Keratinocyte (primary cell): ENCODE measurements at regions not wholly inside any gene's neighbourhood (a gene's known extent, or its start where the extent isn't known, plus 50 kb on each side); places are given as distances from the start of the nearest gene placed in this dataset.

Source experiments
- DNase-seq: peaks from one replicate; pipeline ENCODE4 v3.0.0-alpha.2; 2011; ENCODE audit warnings: low read depth, missing footprints, low spot score
- FAIRE-seq: peaks from 2 replicates; lab custom pipeline; 2011; peaks lifted over from hg19 to GRCh38; lab: Jason Lieb, UNC
- H2AFZ ChIP-seq: 2 replicates; pipeline ENCODE4 v1.6.0; 2012; ENCODE audit warnings: low read length, control low read depth, inconsistent platforms; ENCODE audit not compliant: control insufficient read depth
- H3K27ac ChIP-seq: 2 replicates; pipeline ENCODE4 v1.5.1; 2011; ENCODE audit warnings: low read length; ENCODE audit not compliant: control insufficient read depth, insufficient read depth
- H3K27me3 ChIP-seq: 3 replicates; pipeline ENCODE4 v1.6.0; 2011; ENCODE audit warnings: low read length; ENCODE audit not compliant: control insufficient read depth, insufficient read depth; ENCODE audit errors: extremely low read depth
- H3K36me3 ChIP-seq, 2 experiments: 2 replicates in 1 of 2; 3 replicates in 1 of 2; pipeline ENCODE4 v1.5.1; 2011; ENCODE audit warnings: low read length in 2 of 2, mild to moderate bottlenecking in 1 of 2; ENCODE audit not compliant: control insufficient read depth in 2 of 2, insufficient read depth in 2 of 2; ENCODE audit errors: extremely low read depth in 1 of 2
- H3K4me1 ChIP-seq: 3 replicates; pipeline ENCODE4 v1.5.1; 2011; ENCODE audit warnings: low read length; ENCODE audit not compliant: control insufficient read depth, insufficient read depth; ENCODE audit errors: extremely low read depth
- H3K4me2 ChIP-seq: 3 replicates; pipeline ENCODE4 v1.6.0; 2011; ENCODE audit warnings: low read depth, low read length; ENCODE audit not compliant: control insufficient read depth, insufficient read depth; ENCODE audit errors: extremely low read depth
- H3K4me3 ChIP-seq, 3 experiments: fragments of 200-600 bp in 1 of 3; sonication (generic) in 1 of 3; 2 replicates in 2 of 3; 3 replicates in 1 of 3; pipeline ENCODE4 v1.5.1; 2011 to 2016; ENCODE audit warnings: low read length in 3 of 3, mild to moderate bottlenecking in 3 of 3, control low read depth in 2 of 3, inconsistent platforms in 1 of 3, low read depth in 1 of 3, mixed read lengths in 1 of 3, mixed run types in 1 of 3, moderate library complexity in 1 of 3; ENCODE audit not compliant: control insufficient read depth in 2 of 3, insufficient read depth in 2 of 3; ENCODE audit errors: extremely low read depth in 1 of 3
- H3K79me2 ChIP-seq: 2 replicates; pipeline ENCODE4 v1.6.0; 2012; ENCODE audit warnings: low read length; ENCODE audit not compliant: control insufficient read depth, insufficient read depth
- H3K9ac ChIP-seq: 3 replicates; pipeline ENCODE4 v1.6.0; 2011; ENCODE audit warnings: low read length; ENCODE audit not compliant: control insufficient read depth, insufficient read depth; ENCODE audit errors: extremely low read depth
- H3K9me1 ChIP-seq: 3 replicates; pipeline ENCODE4 v1.6.0; 2011; ENCODE audit warnings: low read length; ENCODE audit not compliant: control insufficient read depth, insufficient read depth; ENCODE audit errors: extremely low read depth
- H3K9me3 ChIP-seq: 2 replicates; pipeline ENCODE4 v1.5.1; 2012; ENCODE audit warnings: low read depth, low read length; ENCODE audit not compliant: control insufficient read depth
- H4K20me1 ChIP-seq: 3 replicates; pipeline ENCODE4 v1.6.0; 2011; ENCODE audit warnings: low read length; ENCODE audit not compliant: control insufficient read depth, insufficient read depth; ENCODE audit errors: extremely low read depth
- EZH2 ChIP-seq: IDR thresholded peaks from one replicate; pipeline ENCODE4 v1.6.1; 2012; ENCODE audit warnings: inconsistent platforms, mild to moderate bottlenecking, low read length, moderate library complexity
- dilution Hi-C: fragments of 300-500 bp; cut with MboI; formaldehyde crosslinking; loops from one replicate; pipeline ENCODE4 v1.7.0; 2020; ENCODE audit warnings: low sequenced_read_pairs; ENCODE audit not compliant: extremely low pct_ligation_motif_present
- TF ChIP-seq, protein P1 (sequence below), 3 experiments: IDR thresholded peaks in 1 of 3; conservative IDR thresholded peaks in 1 of 3; optimal IDR thresholded peaks in 1 of 3; 2 replicates in 2 of 3; 3 replicates in 1 of 3; pipeline versions ENCODE3 to v1.5.1; 2011; ENCODE audit warnings: low read length in 3 of 3, mild to moderate bottlenecking in 3 of 3, moderate library complexity in 2 of 3, control low read depth in 1 of 3, inconsistent platforms in 1 of 3; ENCODE audit not compliant: insufficient read depth in 2 of 3; ENCODE audit errors: extremely low read depth in 1 of 3

- TF ChIP-seq EZH2: no peak
- TF ChIP-seq, protein P1, sequence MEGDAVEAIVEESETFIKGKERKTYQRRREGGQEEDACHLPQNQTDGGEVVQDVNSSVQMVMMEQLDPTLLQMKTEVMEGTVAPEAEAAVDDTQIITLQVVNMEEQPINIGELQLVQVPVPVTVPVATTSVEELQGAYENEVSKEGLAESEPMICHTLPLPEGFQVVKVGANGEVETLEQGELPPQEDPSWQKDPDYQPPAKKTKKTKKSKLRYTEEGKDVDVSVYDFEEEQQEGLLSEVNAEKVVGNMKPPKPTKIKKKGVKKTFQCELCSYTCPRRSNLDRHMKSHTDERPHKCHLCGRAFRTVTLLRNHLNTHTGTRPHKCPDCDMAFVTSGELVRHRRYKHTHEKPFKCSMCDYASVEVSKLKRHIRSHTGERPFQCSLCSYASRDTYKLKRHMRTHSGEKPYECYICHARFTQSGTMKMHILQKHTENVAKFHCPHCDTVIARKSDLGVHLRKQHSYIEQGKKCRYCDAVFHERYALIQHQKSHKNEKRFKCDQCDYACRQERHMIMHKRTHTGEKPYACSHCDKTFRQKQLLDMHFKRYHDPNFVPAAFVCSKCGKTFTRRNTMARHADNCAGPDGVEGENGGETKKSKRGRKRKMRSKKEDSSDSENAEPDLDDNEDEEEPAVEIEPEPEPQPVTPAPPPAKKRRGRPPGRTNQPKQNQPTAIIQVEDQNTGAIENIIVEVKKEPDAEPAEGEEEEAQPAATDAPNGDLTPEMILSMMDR (optimal IDR thresholded peaks at IDR 0.05 in 1 of 3, IDR thresholded peaks at IDR 0.05 in 1 of 3, conservative IDR thresholded peaks at IDR 0.05 in 1 of 3; ENCODE audit: extremely low read depth in 1 of 3, insufficient read depth in 2 of 3, low read length in 3 of 3): peak in 2 of 3 experiments; percentile 26 to 36
- Histone ChIP-seq H3K36me3 (no peaks in the 10 kb centered on the region), H4K20me1 (no peaks in the 10 kb centered on the region), H3K27me3 (no peaks in the 10 kb centered on the region), H3K9me3 (no peaks in the 10 kb centered on the region), H3K4me1 (peaks cover 17% of the 10 kb centered on the region), H3K27ac (no peak overlapping the region), H3K4me2 (no peak overlapping the region), H2AFZ (no peak overlapping the region), H3K9ac (no peak overlapping the region), H3K4me3 (no peak overlapping the region), H3K9me1 (no peaks in the 10 kb centered on the region), H3K79me2 (no peaks in the 10 kb centered on the region)
- no peak for DNase-seq
- dilution Hi-C loops: no loop called here
- no peak for FAIRE-seq
These were observed 109.7 kb downstream of the HSPH1 start for GRCh38 chr13:31051999-31052398.

- H3K4me3 ChIP-seq: no peak overlapping the region
- no peak overlapping the region for H3K9ac ChIP-seq
- no peak overlapping the region for H3K27ac ChIP-seq
- TF ChIP-seq, protein P1 (optimal IDR thresholded peaks at IDR 0.05 in 1 of 3, IDR thresholded peaks at IDR 0.05 in 1 of 3, conservative IDR thresholded peaks at IDR 0.05 in 1 of 3; ENCODE audit: extremely low read depth in 1 of 3, insufficient read depth in 2 of 3, low read length in 3 of 3): no peak
- no peak for TF ChIP-seq EZH2
- no peak overlapping the region for H3K4me2 ChIP-seq
- DNase-seq (no peak), FAIRE-seq (no peak)
- no peaks in the 10 kb centered on the region for H3K79me2 ChIP-seq
- no peaks in the 10 kb centered on the region for H4K20me1 ChIP-seq
- dilution Hi-C loops: no loop called here
- no peaks in the 10 kb centered on the region for H3K9me3 ChIP-seq
- H3K27me3 ChIP-seq: no peaks in the 10 kb centered on the region
- H3K36me3 ChIP-seq: no peaks in the 10 kb centered on the region
- H3K4me1 ChIP-seq: peaks cover 28% of the 10 kb centered on the region
- H3K9me1 ChIP-seq: no peaks in the 10 kb centered on the region
- no peak overlapping the region for H2AFZ ChIP-seq
These were observed 111.0 kb downstream of the HSPH1 start for GRCh38 chr13:31050486-31051400.
